ENCODE measurements at regions not wholly inside any gene's neighbourhood (a gene's known extent, or its start where the extent isn't known, plus 50 kb on each side); places are given as distances from the start of the nearest gene placed in this dataset.

- DNase-seq, result no peak
- H3K4me3 ChIP-seq (ENCODE audit: insufficient read depth, low read depth, low read length, poor library complexity, severe bottlenecking), result no peak overlapping the region
- H3K27me3 ChIP-seq (replicated peaks; ENCODE audit: control insufficient read depth, insufficient read depth, low read length, poor library complexity, severe bottlenecking), result no peaks in the 10 kb centered on the region
- H3K9me3 ChIP-seq (ENCODE audit: control insufficient read depth, low read length), result no peaks in the 10 kb centered on the region
- no peak overlapping the region for H3K27ac ChIP-seq (ENCODE audit: insufficient read depth, low read length, poor library complexity, severe bottlenecking)
- no peaks in the 10 kb centered on the region for H3K4me1 ChIP-seq (ENCODE audit: control insufficient read depth, insufficient read depth, low read length, poor library complexity, severe bottlenecking)
- no peaks in the 10 kb centered on the region for H3K36me3 ChIP-seq (ENCODE audit: control insufficient read depth, insufficient read depth, low read length)
These were observed 698.3 kb downstream of the MAT2B start for GRCh38 chr5:164203581-164204225.

- no peaks in the 10 kb centered on the region for H3K27me3 ChIP-seq (replicated peaks; ENCODE audit: control insufficient read depth, insufficient read depth, low read length, poor library complexity, severe bottlenecking)
- no peak overlapping the region for H3K4me3 ChIP-seq (ENCODE audit: insufficient read depth, low read depth, low read length, poor library complexity, severe bottlenecking)
- H3K36me3 ChIP-seq (ENCODE audit: control insufficient read depth, insufficient read depth, low read length), result no peaks in the 10 kb centered on the region
- DNase-seq, result no peak
- no peaks in the 10 kb centered on the region for H3K9me3 ChIP-seq (ENCODE audit: control insufficient read depth, low read length)
- no peak overlapping the region for H3K27ac ChIP-seq (ENCODE audit: insufficient read depth, low read length, poor library complexity, severe bottlenecking)
- no peaks in the 10 kb centered on the region for H3K4me1 ChIP-seq (ENCODE audit: control insufficient read depth, insufficient read depth, low read length, poor library complexity, severe bottlenecking)
These were observed 699.0 kb downstream of the MAT2B start for GRCh38 chr5:164204338-164204946.

DNA sequence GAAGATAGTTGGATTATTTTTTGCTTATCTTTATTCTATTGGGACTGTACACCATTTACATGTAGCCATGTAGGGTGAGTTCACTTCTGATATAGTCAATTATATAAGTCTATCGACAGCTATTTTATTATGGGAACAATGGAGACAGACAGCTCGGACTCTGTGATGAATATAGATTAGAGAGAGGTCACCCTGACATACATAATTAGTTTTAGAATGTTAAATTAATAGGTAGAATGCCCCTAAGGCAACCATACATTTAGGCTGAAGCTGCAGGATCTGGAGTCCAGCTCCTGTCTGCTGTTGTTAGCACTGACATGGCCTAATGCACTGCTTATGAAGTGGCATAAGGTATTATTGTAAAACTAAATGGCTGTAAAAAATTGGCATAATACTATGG lies 700.8 kb downstream of the MAT2B start:
- DNase-seq, result no peak
- Histone ChIP-seq H3K4me1 (ENCODE audit: control insufficient read depth, insufficient read depth, low read length, poor library complexity, severe bottlenecking) (no peaks in the 10 kb centered on the region), H3K27me3 (replicated peaks; ENCODE audit: control insufficient read depth, insufficient read depth, low read length, poor library complexity, severe bottlenecking) (no peaks in the 10 kb centered on the region), H3K27ac (ENCODE audit: insufficient read depth, low read length, poor library complexity, severe bottlenecking) (no peak overlapping the region), H3K36me3 (ENCODE audit: control insufficient read depth, insufficient read depth, low read length) (no peaks in the 10 kb centered on the region), H3K9me3 (ENCODE audit: control insufficient read depth, low read length) (no peaks in the 10 kb centered on the region), H3K4me3 (ENCODE audit: insufficient read depth, low read depth, low read length, poor library complexity, severe bottlenecking) (no peak overlapping the region)

- Histone ChIP-seq H3K27ac (ENCODE audit: insufficient read depth, low read length, poor library complexity, severe bottlenecking) (no peak overlapping the region), H3K36me3 (ENCODE audit: control insufficient read depth, insufficient read depth, low read length) (no peaks in the 10 kb centered on the region), H3K4me3 (ENCODE audit: insufficient read depth, low read depth, low read length, poor library complexity, severe bottlenecking) (no peak overlapping the region), H3K9me3 (ENCODE audit: control insufficient read depth, low read length) (no peaks in the 10 kb centered on the region), H3K4me1 (ENCODE audit: control insufficient read depth, insufficient read depth, low read length, poor library complexity, severe bottlenecking) (no peaks in the 10 kb centered on the region), H3K27me3 (replicated peaks; ENCODE audit: control insufficient read depth, insufficient read depth, low read length, poor library complexity, severe bottlenecking) (no peaks in the 10 kb centered on the region)
- DNase-seq, result no peak
These were observed 702.2 kb downstream of the MAT2B start for GRCh38 chr5:164207646-164208045.

DNA sequence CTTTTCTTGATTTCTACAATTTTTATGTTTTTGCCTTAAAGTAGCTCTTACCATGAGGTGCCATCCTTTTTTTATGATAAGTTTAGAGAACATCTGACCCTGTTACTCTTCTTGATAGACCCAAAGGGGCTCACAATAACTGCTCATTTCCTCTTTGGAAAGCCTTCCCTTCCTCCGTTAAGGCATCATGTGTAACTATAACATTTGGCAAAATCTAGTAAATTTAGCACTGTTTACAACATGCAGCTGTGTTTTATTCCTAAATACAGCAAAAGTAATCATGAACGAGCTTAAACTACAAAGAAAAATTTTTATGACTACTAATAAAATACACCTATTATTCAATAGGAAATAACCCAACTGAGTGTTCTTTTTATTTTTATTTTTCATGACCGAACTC lies 705.1 kb downstream of the MAT2B start:
- no peak for DNase-seq
- Histone ChIP-seq H3K4me1 (ENCODE audit: control insufficient read depth, insufficient read depth, low read length, poor library complexity, severe bottlenecking) (no peaks in the 10 kb centered on the region), H3K4me3 (ENCODE audit: insufficient read depth, low read depth, low read length, poor library complexity, severe bottlenecking) (no peak overlapping the region), H3K27ac (ENCODE audit: insufficient read depth, low read length, poor library complexity, severe bottlenecking) (no peak overlapping the region), H3K9me3 (ENCODE audit: control insufficient read depth, low read length) (no peaks in the 10 kb centered on the region), H3K27me3 (replicated peaks; ENCODE audit: control insufficient read depth, insufficient read depth, low read length, poor library complexity, severe bottlenecking) (no peaks in the 10 kb centered on the region), H3K36me3 (ENCODE audit: control insufficient read depth, insufficient read depth, low read length) (no peaks in the 10 kb centered on the region)

GRCh38 chr5:164214698-164215097 lies 709.3 kb downstream of the MAT2B start:
- no peak overlapping the region for H3K4me3 ChIP-seq (ENCODE audit: insufficient read depth, low read depth, low read length, poor library complexity, severe bottlenecking)
- H3K27ac ChIP-seq (ENCODE audit: insufficient read depth, low read length, poor library complexity, severe bottlenecking), result no peak overlapping the region
- H3K27me3 ChIP-seq (replicated peaks; ENCODE audit: control insufficient read depth, insufficient read depth, low read length, poor library complexity, severe bottlenecking), result no peaks in the 10 kb centered on the region
- no peaks in the 10 kb centered on the region for H3K36me3 ChIP-seq (ENCODE audit: control insufficient read depth, insufficient read depth, low read length)
- H3K4me1 ChIP-seq (ENCODE audit: control insufficient read depth, insufficient read depth, low read length, poor library complexity, severe bottlenecking), result no peaks in the 10 kb centered on the region
- no peak for DNase-seq
- H3K9me3 ChIP-seq (ENCODE audit: control insufficient read depth, low read length), result no peaks in the 10 kb centered on the region

GRCh38 chr5:164217464-164217863 lies 712.0 kb downstream of the MAT2B start:
- DNase-seq, result no peak
- no peak overlapping the region for H3K4me3 ChIP-seq (ENCODE audit: insufficient read depth, low read depth, low read length, poor library complexity, severe bottlenecking)
- no peaks in the 10 kb centered on the region for H3K9me3 ChIP-seq (ENCODE audit: control insufficient read depth, low read length)
- H3K4me1 ChIP-seq (ENCODE audit: control insufficient read depth, insufficient read depth, low read length, poor library complexity, severe bottlenecking), result no peaks in the 10 kb centered on the region
- no peaks in the 10 kb centered on the region for H3K36me3 ChIP-seq (ENCODE audit: control insufficient read depth, insufficient read depth, low read length)
- H3K27ac ChIP-seq (ENCODE audit: insufficient read depth, low read length, poor library complexity, severe bottlenecking), result no peak overlapping the region
- no peaks in the 10 kb centered on the region for H3K27me3 ChIP-seq (replicated peaks; ENCODE audit: control insufficient read depth, insufficient read depth, low read length, poor library complexity, severe bottlenecking)

- Histone ChIP-seq H3K4me3 (ENCODE audit: insufficient read depth, low read depth, low read length, poor library complexity, severe bottlenecking) (no peak overlapping the region), H3K27me3 (replicated peaks; ENCODE audit: control insufficient read depth, insufficient read depth, low read length, poor library complexity, severe bottlenecking) (no peaks in the 10 kb centered on the region), H3K36me3 (ENCODE audit: control insufficient read depth, insufficient read depth, low read length) (no peaks in the 10 kb centered on the region), H3K27ac (ENCODE audit: insufficient read depth, low read length, poor library complexity, severe bottlenecking) (no peak overlapping the region), H3K9me3 (ENCODE audit: control insufficient read depth, low read length) (no peaks in the 10 kb centered on the region), H3K4me1 (ENCODE audit: control insufficient read depth, insufficient read depth, low read length, poor library complexity, severe bottlenecking) (no peaks in the 10 kb centered on the region)
- DNase-seq, result no peak
These were observed 715.1 kb downstream of the MAT2B start for GRCh38 chr5:164220522-164220921.

DNA sequence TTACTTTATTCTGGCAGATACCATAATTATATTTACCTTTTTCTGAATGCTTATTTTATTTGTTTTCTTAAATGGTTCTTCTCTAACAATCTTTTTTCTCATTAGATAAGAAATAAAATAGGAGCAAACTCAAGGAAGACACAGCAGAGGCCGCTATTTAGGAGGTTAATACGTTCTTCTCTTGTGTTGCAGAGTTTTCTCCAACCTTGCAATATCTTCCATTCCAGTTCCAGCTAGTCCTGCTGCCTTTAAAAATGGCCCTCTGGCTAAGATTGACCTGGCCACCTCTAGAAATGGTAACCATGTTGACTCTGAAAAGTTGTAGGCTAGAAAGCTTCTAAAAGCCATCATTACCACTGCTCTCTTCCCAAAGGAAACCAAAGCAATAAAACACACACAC lies 718.8 kb downstream of the MAT2B start:
- H3K27me3 ChIP-seq (replicated peaks; ENCODE audit: control insufficient read depth, insufficient read depth, low read length, poor library complexity, severe bottlenecking), result no peaks in the 10 kb centered on the region
- no peaks in the 10 kb centered on the region for H3K9me3 ChIP-seq (ENCODE audit: control insufficient read depth, low read length)
- DNase-seq, result no peak
- H3K4me3 ChIP-seq (ENCODE audit: insufficient read depth, low read depth, low read length, poor library complexity, severe bottlenecking), result no peak overlapping the region
- H3K27ac ChIP-seq (ENCODE audit: insufficient read depth, low read length, poor library complexity, severe bottlenecking), result no peak overlapping the region
- H3K36me3 ChIP-seq (ENCODE audit: control insufficient read depth, insufficient read depth, low read length), result no peaks in the 10 kb centered on the region
- no peaks in the 10 kb centered on the region for H3K4me1 ChIP-seq (ENCODE audit: control insufficient read depth, insufficient read depth, low read length, poor library complexity, severe bottlenecking)

DNA sequence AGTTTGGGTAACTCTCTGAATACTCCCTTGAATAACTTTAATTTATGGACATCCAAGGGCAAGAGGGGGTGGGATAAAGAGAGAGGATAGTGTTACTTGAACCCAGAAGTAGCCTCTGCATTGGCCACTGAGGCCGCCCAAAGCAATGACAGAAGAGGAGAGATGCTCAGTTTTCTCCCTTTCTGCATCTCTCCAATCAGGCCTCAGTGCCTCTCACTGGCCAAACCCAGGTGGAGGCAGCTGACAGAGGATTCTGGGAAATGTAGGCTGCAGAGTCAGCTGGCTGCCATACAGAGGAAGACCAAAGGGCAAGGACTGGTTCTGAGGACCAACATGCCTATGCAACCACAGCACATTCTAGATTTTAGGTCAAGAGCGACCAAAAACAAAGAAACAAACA lies 719.4 kb downstream of the MAT2B start:
- Histone ChIP-seq H3K27me3 (replicated peaks; ENCODE audit: control insufficient read depth, insufficient read depth, low read length, poor library complexity, severe bottlenecking) (no peaks in the 10 kb centered on the region), H3K27ac (ENCODE audit: insufficient read depth, low read length, poor library complexity, severe bottlenecking) (no peak overlapping the region), H3K9me3 (ENCODE audit: control insufficient read depth, low read length) (no peaks in the 10 kb centered on the region), H3K4me3 (ENCODE audit: insufficient read depth, low read depth, low read length, poor library complexity, severe bottlenecking) (no peak overlapping the region), H3K4me1 (ENCODE audit: control insufficient read depth, insufficient read depth, low read length, poor library complexity, severe bottlenecking) (no peaks in the 10 kb centered on the region), H3K36me3 (ENCODE audit: control insufficient read depth, insufficient read depth, low read length) (no peaks in the 10 kb centered on the region)
- DNase-seq, result no peak

Measured in effector memory CD4-positive, alpha-beta T cell (primary cell).